Chondrocyte (in vitro differentiated cells): ENCODE measurements at regions not wholly inside any gene's neighbourhood (a gene's known extent, or its start where the extent isn't known, plus 50 kb on each side); places are given as distances from the start of the nearest gene placed in this dataset.

Experiments
- DNase-seq: peaks from one replicate; pipeline ENCODE4 v3.0.0; 2021; ENCODE audit warnings: mixed read lengths, low spot score
- H3K27ac Mint-ChIP-seq: one replicate; pipeline ENCODE4 v1.8.0; 2021; ENCODE audit warnings: mild to moderate bottlenecking, moderate library complexity, mixed read lengths; ENCODE audit not compliant: unreplicated experiment
- H3K27me3 Mint-ChIP-seq: 2 replicates; pipeline ENCODE4 v1.8.0; 2021; ENCODE audit warnings: low read depth, mixed read lengths
- H3K36me3 Mint-ChIP-seq: 2 replicates; pipeline ENCODE4 v1.8.0; 2021; ENCODE audit warnings: low read depth, mixed read lengths
- H3K4me1 Mint-ChIP-seq: 2 replicates; pipeline ENCODE4 v1.8.0; 2021; ENCODE audit warnings: low read depth, mild to moderate bottlenecking, mixed read lengths
- H3K4me3 Mint-ChIP-seq: one replicate; pipeline ENCODE4 v1.8.0; 2021; ENCODE audit warnings: mild to moderate bottlenecking, moderate library complexity, mixed read lengths; ENCODE audit not compliant: unreplicated experiment
- H3K9me3 Mint-ChIP-seq: 2 replicates; pipeline ENCODE4 v1.8.0; 2021; ENCODE audit warnings: low read depth, mixed read lengths
- CTCF ChIP-seq: fragments of 200-600 bp; sonication (generic); IDR thresholded peaks from 2 replicates; pipeline ENCODE4 v1.5.0; 2021; ENCODE audit warnings: antibody characterized with exemption, mild to moderate bottlenecking, moderate library complexity

- no peaks in the 10 kb centered on the region for H3K27me3 Mint-ChIP-seq
These were observed 153.3 kb upstream of the ETS2 start for GRCh38 chr21:38652396-38652795.

GRCh38 chr21:38654580-38654979 lies 151.1 kb upstream of the ETS2 start:
- peaks cover 43% of the 10 kb centered on the region for H3K4me1 Mint-ChIP-seq
- H3K27ac Mint-ChIP-seq: no peak overlapping the region
- no peak overlapping the region for H3K4me3 Mint-ChIP-seq
- TF ChIP-seq CTCF: peak; percentile 55
- H3K27me3 Mint-ChIP-seq: no peaks in the 10 kb centered on the region
- no peaks in the 10 kb centered on the region for H3K9me3 Mint-ChIP-seq
- DNase-seq: no peak
- H3K36me3 Mint-ChIP-seq: peaks cover 8% of the 10 kb centered on the region

More at GRCh38 chr21:38652396-38652795, 153.3 kb upstream of the ETS2 start:
- peaks cover 41% of the 10 kb centered on the region for H3K4me1 Mint-ChIP-seq
- no peak overlapping the region for H3K27ac Mint-ChIP-seq
- no peak for DNase-seq
- no peak for TF ChIP-seq CTCF
- no peaks in the 10 kb centered on the region for H3K9me3 Mint-ChIP-seq
- H3K36me3 Mint-ChIP-seq: peaks cover 5% of the 10 kb centered on the region
- no peak overlapping the region for H3K4me3 Mint-ChIP-seq

- peaks cover 3% of the 10 kb centered on the region for H3K36me3 Mint-ChIP-seq
- no peak overlapping the region for H3K27ac Mint-ChIP-seq
- TF ChIP-seq CTCF: no peak
- no peaks in the 10 kb centered on the region for H3K9me3 Mint-ChIP-seq
- H3K4me3 Mint-ChIP-seq: no peak overlapping the region
- no peak for DNase-seq
- H3K4me1 Mint-ChIP-seq: peaks cover 53% of the 10 kb centered on the region
- no peaks in the 10 kb centered on the region for H3K27me3 Mint-ChIP-seq
These were observed 147.2 kb upstream of the ETS2 start for GRCh38 chr21:38658511-38658910.

- peaks cover 3% of the 10 kb centered on the region for H3K36me3 Mint-ChIP-seq
- no peak overlapping the region for H3K27ac Mint-ChIP-seq
- H3K9me3 Mint-ChIP-seq: no peaks in the 10 kb centered on the region
- no peak for TF ChIP-seq CTCF
- H3K4me1 Mint-ChIP-seq: peaks cover 56% of the 10 kb centered on the region
- DNase-seq: no peak
- H3K27me3 Mint-ChIP-seq: no peaks in the 10 kb centered on the region
- H3K4me3 Mint-ChIP-seq: peak overlapping the region; percentile 74
These were observed 145.8 kb upstream of the ETS2 start for GRCh38 chr21:38659936-38660332.

- TF ChIP-seq CTCF: no peak
- peaks cover 51% of the 10 kb centered on the region for H3K4me1 Mint-ChIP-seq
- peak overlapping the region; percentile 87 for H3K4me3 Mint-ChIP-seq
- no peaks in the 10 kb centered on the region for H3K9me3 Mint-ChIP-seq
- no peaks in the 10 kb centered on the region for H3K27me3 Mint-ChIP-seq
- no peak for DNase-seq
- H3K36me3 Mint-ChIP-seq: peaks cover 3% of the 10 kb centered on the region
- peak overlapping the region; percentile 98 for H3K27ac Mint-ChIP-seq
These were observed 145.2 kb upstream of the ETS2 start for GRCh38 chr21:38660333-38661196.
